Natural killer cell (primary cell): ENCODE measurements at regions not wholly inside any gene's neighbourhood (a gene's known extent, or its start where the extent isn't known, plus 50 kb on each side); places are given as distances from the start of the nearest gene placed in this dataset.

Source experiments
- ATAC-seq, 3 donors: fragments of 150-1000 bp in 2 of 3; fragments of 200-7000 bp in 1 of 3; cut with Tn5 transposase; 1 replicate in 1 of 3; 2 replicates in 2 of 3; pipeline ENCODE4 v1.10.0; 2021; ENCODE audit warnings: mild to moderate bottlenecking in 2 of 3, moderate library complexity in 2 of 3
- DNase-seq, 2 donors: peaks; one replicate each; pipeline versions ENCODE4 v3.0.0 to v3.0.0-alpha.2; 2013 to 2021; ENCODE audit warnings: mixed read lengths in 1 of 2
- H3K27ac ChIP-seq: one replicate; pipeline ENCODE4 v1.5.1; 2013; ENCODE audit warnings: mild to moderate bottlenecking, low read length
- H3K27me3 ChIP-seq: one replicate; pipeline ENCODE4 v1.6.1; 2013; ENCODE audit warnings: low read length; ENCODE audit not compliant: control insufficient read depth, insufficient read depth
- H3K36me3 ChIP-seq: one replicate; pipeline ENCODE4 v1.6.1; 2013; ENCODE audit warnings: low read length; ENCODE audit not compliant: control insufficient read depth, insufficient read depth
- H3K4me1 ChIP-seq: one replicate; pipeline ENCODE4 v1.6.1; 2013; ENCODE audit warnings: low read length; ENCODE audit not compliant: control insufficient read depth, insufficient read depth
- H3K4me3 ChIP-seq: one replicate; pipeline ENCODE4 v1.5.1; 2013; ENCODE audit warnings: low read length
- H3K9me3 ChIP-seq: one replicate; pipeline ENCODE4 v1.6.1; 2013; ENCODE audit warnings: low read length; ENCODE audit not compliant: control insufficient read depth, insufficient read depth
- H3K27ac Mint-ChIP-seq, 2 donors: one replicate each; pipeline ENCODE4 v1.8.0; 2022; ENCODE audit warnings: mild to moderate bottlenecking in 2 of 2, mixed read lengths in 2 of 2, moderate library complexity in 1 of 2
- H3K27me3 Mint-ChIP-seq, 2 donors: one replicate each; pipeline ENCODE4 v1.8.0; 2022; ENCODE audit warnings: low read depth in 2 of 2, mixed read lengths in 2 of 2
- H3K36me3 Mint-ChIP-seq: one replicate; pipeline ENCODE4 v1.8.0; 2022; ENCODE audit warnings: mixed read lengths
- H3K4me1 Mint-ChIP-seq, 2 donors: one replicate each; pipeline ENCODE4 v1.8.0; 2022; ENCODE audit warnings: mixed read lengths in 2 of 2
- H3K4me3 Mint-ChIP-seq: one replicate; pipeline ENCODE4 v1.8.0; 2022; ENCODE audit warnings: mild to moderate bottlenecking, moderate library complexity, mixed read lengths
- H3K9me3 Mint-ChIP-seq, 2 donors: one replicate each; pipeline ENCODE4 v1.8.0; 2022; ENCODE audit warnings: mixed read lengths in 2 of 2
- WGBS: methylation state at CpG from one replicate; pipeline ENCODE4 v1.1.7; 2013; ENCODE audit warnings: missing lambda C conversion rate; ENCODE audit not compliant: insufficient coverage; 5-methylcytosine and 5-hydroxymethylcytosine counted together
- intact Hi-C: fragments of 100-400 bp; cut with micrococcal nuclease; formaldehyde crosslinking; loops from one replicate; pipeline ENCODE4 v1.14.2; 2022
- TF ChIP-seq, protein P1 (sequence below): fragments of 200-600 bp; IDR thresholded peaks from one replicate; pipeline ENCODE4 v1.8.0; 2022; ENCODE audit warnings: antibody characterized with exemption

DNA sequence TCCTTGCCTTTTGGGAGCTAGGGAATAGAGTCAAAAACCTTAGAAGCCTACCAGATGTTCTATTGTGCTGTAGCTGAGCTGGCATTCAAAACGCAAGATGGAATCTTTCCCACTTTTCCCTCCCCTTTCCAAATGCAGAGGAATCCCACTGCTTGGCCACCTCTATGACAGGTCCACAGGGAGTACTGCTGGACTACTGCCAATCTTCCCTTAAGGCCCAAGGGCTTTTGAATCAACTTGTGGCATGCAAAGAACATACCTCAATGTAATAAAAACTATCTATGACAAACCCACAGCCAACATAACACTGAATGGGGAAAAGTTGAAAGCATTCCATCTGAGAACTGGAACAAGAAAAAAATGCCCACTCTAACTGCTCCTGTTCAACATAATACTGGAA lies 139.2 kb upstream of the AGTR2 start:
- intact Hi-C loops = no loop called here
- no peak for ATAC-seq
- WGBS = 82% methylated on average over 1 of the region's 1 CpG

More for the DNA sequence above, 139.2 kb upstream of the AGTR2 start:
- DNase-seq = no peak
- no peak overlapping the region for H3K27ac Mint-ChIP-seq
- H3K4me3 Mint-ChIP-seq = no peak overlapping the region
- no peak overlapping the region for H3K4me3 ChIP-seq
- H3K9me3 Mint-ChIP-seq = peaks cover 4 to 15% of the 10 kb centered on the region in 2 donors
- no peaks in the 10 kb centered on the region for H3K36me3 ChIP-seq
- TF ChIP-seq, protein P1, sequence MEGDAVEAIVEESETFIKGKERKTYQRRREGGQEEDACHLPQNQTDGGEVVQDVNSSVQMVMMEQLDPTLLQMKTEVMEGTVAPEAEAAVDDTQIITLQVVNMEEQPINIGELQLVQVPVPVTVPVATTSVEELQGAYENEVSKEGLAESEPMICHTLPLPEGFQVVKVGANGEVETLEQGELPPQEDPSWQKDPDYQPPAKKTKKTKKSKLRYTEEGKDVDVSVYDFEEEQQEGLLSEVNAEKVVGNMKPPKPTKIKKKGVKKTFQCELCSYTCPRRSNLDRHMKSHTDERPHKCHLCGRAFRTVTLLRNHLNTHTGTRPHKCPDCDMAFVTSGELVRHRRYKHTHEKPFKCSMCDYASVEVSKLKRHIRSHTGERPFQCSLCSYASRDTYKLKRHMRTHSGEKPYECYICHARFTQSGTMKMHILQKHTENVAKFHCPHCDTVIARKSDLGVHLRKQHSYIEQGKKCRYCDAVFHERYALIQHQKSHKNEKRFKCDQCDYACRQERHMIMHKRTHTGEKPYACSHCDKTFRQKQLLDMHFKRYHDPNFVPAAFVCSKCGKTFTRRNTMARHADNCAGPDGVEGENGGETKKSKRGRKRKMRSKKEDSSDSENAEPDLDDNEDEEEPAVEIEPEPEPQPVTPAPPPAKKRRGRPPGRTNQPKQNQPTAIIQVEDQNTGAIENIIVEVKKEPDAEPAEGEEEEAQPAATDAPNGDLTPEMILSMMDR = no peak
- H3K4me1 Mint-ChIP-seq = no peaks in the 10 kb centered on the region
- H3K27me3 Mint-ChIP-seq = no peaks in the 10 kb centered on the region
- no peaks in the 10 kb centered on the region for H3K9me3 ChIP-seq
- no peak overlapping the region for H3K27ac ChIP-seq
- no peaks in the 10 kb centered on the region for H3K36me3 Mint-ChIP-seq
- no peaks in the 10 kb centered on the region for H3K4me1 ChIP-seq
- no peaks in the 10 kb centered on the region for H3K27me3 ChIP-seq
